HEK293T (cell line): ENCODE measurements at regions not wholly inside any gene's neighbourhood (a gene's known extent, or its start where the extent isn't known, plus 50 kb on each side); places are given as distances from the start of the nearest gene placed in this dataset.

ENCODE experiments used
- ARNT ChIP-seq: fragments of 450-650 bp; IDR thresholded peaks from 2 replicates; pipeline ENCODE4 v1.6.1; 2017; ENCODE audit warnings: mild to moderate bottlenecking
- BHLHE40 ChIP-seq: fragments of 450-650 bp; IDR thresholded peaks from 2 replicates; pipeline ENCODE4 v1.6.1; 2016; ENCODE audit warnings: mild to moderate bottlenecking, moderate library complexity, borderline replicate concordance
- ELF4 ChIP-seq: fragments of 450-650 bp; IDR thresholded peaks from 2 replicates; pipeline ENCODE4 v1.6.1; 2017; ENCODE audit warnings: antibody characterized with exemption
- FOXA1 ChIP-seq: fragments of 450-650 bp; IDR thresholded peaks from 2 replicates; pipeline ENCODE4 v1.6.1; 2016; ENCODE audit warnings: mild to moderate bottlenecking
- FOXK2 ChIP-seq: fragments of 450-650 bp; IDR thresholded peaks from 2 replicates; pipeline ENCODE4 v1.6.1; 2016; ENCODE audit warnings: mild to moderate bottlenecking
- FOXM1 ChIP-seq: fragments of 450-650 bp; IDR thresholded peaks from 2 replicates; pipeline ENCODE4 v1.6.1; 2017; ENCODE audit warnings: mild to moderate bottlenecking, borderline replicate concordance
- L3MBTL2 ChIP-seq: fragments of 450-650 bp; conservative IDR thresholded peaks from 2 replicates; pipeline ENCODE4 v1.6.1; 2016; ENCODE audit warnings: mild to moderate bottlenecking
- LEF1 ChIP-seq: fragments of 450-650 bp; IDR thresholded peaks from 2 replicates; pipeline ENCODE4 v1.6.1; 2017; ENCODE audit warnings: mild to moderate bottlenecking, borderline replicate concordance
- NFRKB ChIP-seq: fragments of 450-650 bp; IDR thresholded peaks from 2 replicates; pipeline ENCODE4 v1.6.1; 2016; ENCODE audit warnings: mild to moderate bottlenecking, moderate library complexity
- PKNOX1 ChIP-seq: fragments of 450-650 bp; IDR thresholded peaks from 2 replicates; pipeline ENCODE4 v1.6.1; 2016
- SP1 ChIP-seq: fragments of 450-650 bp; IDR thresholded peaks from 2 replicates; pipeline ENCODE4 v1.6.1; 2017
- SUZ12 ChIP-seq: fragments of 450-650 bp; IDR thresholded peaks from 2 replicates; pipeline ENCODE4 v1.6.1; 2016; ENCODE audit warnings: mild to moderate bottlenecking
- TARDBP ChIP-seq: fragments of 450-650 bp; IDR thresholded peaks from 2 replicates; pipeline ENCODE4 v1.6.1; 2016
- ZNF384 ChIP-seq: fragments of 450-650 bp; IDR thresholded peaks from 2 replicates; pipeline ENCODE4 v1.6.1; 2016

- no peak for TF ChIP-seq NFRKB
- no peak for TF ChIP-seq ZNF384
- TF ChIP-seq FOXM1: no peak
- no peak for TF ChIP-seq SP1
- no peak for TF ChIP-seq L3MBTL2
- TF ChIP-seq ELF4: no peak
- no peak for TF ChIP-seq FOXA1
- TF ChIP-seq TARDBP: no peak
- no peak for TF ChIP-seq BHLHE40
- TF ChIP-seq LEF1: no peak
- TF ChIP-seq SUZ12: no peak
- no peak for TF ChIP-seq ARNT
- no peak for TF ChIP-seq FOXK2
- TF ChIP-seq PKNOX1: no peak
Measured at GRCh38 chr9:108245901-108246300, 609.9 kb downstream of the ACTL7B start.
